Endodermal cell (in vitro differentiated cells): ENCODE measurements at regions not wholly inside any gene's neighbourhood (a gene's known extent, or its start where the extent isn't known, plus 50 kb on each side); places are given as distances from the start of the nearest gene placed in this dataset.

Source experiments
- DNase-seq: peaks from one replicate; pipeline ENCODE4 v3.0.0-alpha.2; 2017
- H3K27ac ChIP-seq: 2 replicates; pipeline ENCODE4 v1.5.1; 2013; ENCODE audit warnings: mild to moderate bottlenecking, low read depth, low read length, moderate library complexity
- H3K27me3 ChIP-seq: 2 replicates; pipeline ENCODE4 v1.6.1; 2013; ENCODE audit warnings: mild to moderate bottlenecking, low read length, moderate library complexity; ENCODE audit not compliant: insufficient read depth, control insufficient read depth, poor library complexity, severe bottlenecking
- H3K36me3 ChIP-seq: 2 replicates; pipeline ENCODE4 v1.7.0; 2013; ENCODE audit warnings: mild to moderate bottlenecking, low read length, moderate library complexity; ENCODE audit not compliant: control insufficient read depth, insufficient read depth
- H3K4me1 ChIP-seq: one replicate; pipeline ENCODE4 v1.7.0; 2013; ENCODE audit warnings: low read length; ENCODE audit not compliant: control insufficient read depth, insufficient read depth
- H3K4me3 ChIP-seq: 2 replicates; pipeline ENCODE4 v1.5.1; 2013; ENCODE audit warnings: mild to moderate bottlenecking, low read length, moderate library complexity
- H3K9ac ChIP-seq: 2 replicates; pipeline ENCODE4 v1.6.1; 2013; ENCODE audit warnings: mild to moderate bottlenecking, low read length, moderate library complexity; ENCODE audit not compliant: poor library complexity, severe bottlenecking; ENCODE audit errors: extremely low read depth
- H3K9me3 ChIP-seq: 2 replicates; pipeline ENCODE4 v1.6.1; 2013; ENCODE audit warnings: mild to moderate bottlenecking, low read length, moderate library complexity; ENCODE audit not compliant: control insufficient read depth
- H3K27ac Mint-ChIP-seq: 2 replicates; pipeline ENCODE4 v1.8.0; 2020; ENCODE audit warnings: mixed read lengths
- H3K27me3 Mint-ChIP-seq: 2 replicates; pipeline ENCODE4 v1.8.0; 2021; ENCODE audit warnings: mild to moderate bottlenecking, mixed read lengths; ENCODE audit not compliant: insufficient read depth
- H3K36me3 Mint-ChIP-seq: 2 replicates; pipeline ENCODE4 v1.8.0; 2020; ENCODE audit warnings: low read depth, mixed read lengths
- H3K4me1 Mint-ChIP-seq: 2 replicates; pipeline ENCODE4 v1.8.0; 2020; ENCODE audit warnings: mixed read lengths
- H3K4me3 Mint-ChIP-seq: 2 replicates; pipeline ENCODE4 v1.8.0; 2020; ENCODE audit warnings: mild to moderate bottlenecking, moderate library complexity, mixed read lengths
- H3K9me3 Mint-ChIP-seq: 2 replicates; pipeline ENCODE4 v1.8.0; 2020; ENCODE audit warnings: mild to moderate bottlenecking, mixed read lengths
- CTCF ChIP-seq: fragments of 200-600 bp; sonication (generic); conservative IDR thresholded peaks from 2 replicates; pipeline ENCODE4 v1.5.0; 2021; ENCODE audit warnings: antibody characterized with exemption, mild to moderate bottlenecking
- WGBS, 2 experiments: methylation state at CpG; one replicate each; pipeline versions ENCODE4 v1.1.5 to v1.1.7; 2013; ENCODE audit warnings: missing lambda C conversion rate in 2 of 2, mixed read lengths in 1 of 2; ENCODE audit not compliant: insufficient coverage in 1 of 2, insufficient read length in 1 of 2; 5-methylcytosine and 5-hydroxymethylcytosine counted together

- H3K4me1 ChIP-seq: no peaks in the 10 kb centered on the region
- no peaks in the 10 kb centered on the region for H3K36me3 Mint-ChIP-seq
- no peaks in the 10 kb centered on the region for H3K36me3 ChIP-seq
- DNase-seq: no peak
- H3K27ac ChIP-seq: no peak overlapping the region
- no peak overlapping the region for H3K4me3 Mint-ChIP-seq
- H3K9me3 ChIP-seq: no peaks in the 10 kb centered on the region
- no peak overlapping the region for H3K9ac ChIP-seq
- peaks cover 6% of the 10 kb centered on the region for H3K4me1 Mint-ChIP-seq
- no peak overlapping the region for H3K27ac Mint-ChIP-seq
- H3K9me3 Mint-ChIP-seq: no peaks in the 10 kb centered on the region
- no peak for TF ChIP-seq CTCF
- 80 to 100% methylated on average over 1 of the region's 1 CpG for WGBS, 2 experiments
- H3K27me3 Mint-ChIP-seq: no peaks in the 10 kb centered on the region
- H3K4me3 ChIP-seq: no peak overlapping the region
- H3K27me3 ChIP-seq: no peaks in the 10 kb centered on the region
Measured at GRCh38 chr9:75574569-75574968, 315.9 kb upstream of the PCSK5 start.

DNA sequence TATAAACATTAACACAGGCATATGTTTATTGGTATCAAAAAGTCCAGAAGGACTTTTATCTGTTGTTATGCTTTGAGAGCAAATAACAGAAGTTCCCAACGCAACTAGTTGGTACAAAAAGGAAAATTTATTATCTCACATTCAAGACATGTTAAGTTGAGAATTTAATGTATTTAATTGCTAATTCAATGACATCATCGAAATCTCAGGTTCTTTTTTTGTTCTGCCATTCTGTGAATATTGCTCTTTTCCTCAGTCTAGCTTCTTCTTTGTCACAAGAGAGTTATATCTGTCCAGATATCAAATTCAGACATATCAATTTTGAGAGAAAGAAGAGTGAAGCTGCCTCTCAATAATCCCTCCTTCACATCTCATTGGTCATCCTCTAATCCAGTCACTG, 307.6 kb upstream of the PCSK5 start:
- no peak overlapping the region for H3K4me3 ChIP-seq
- WGBS, 2 experiments: 92% methylated on average over 1 of the region's 2 CpGs; no CpG with 5 or more reads in 1 of the 2 experiments
- no peaks in the 10 kb centered on the region for H3K27me3 ChIP-seq
- Mint-ChIP-seq H3K27ac (no peak overlapping the region), H3K4me1 (no peaks in the 10 kb centered on the region), H3K9me3 (no peaks in the 10 kb centered on the region), H3K27me3 (no peaks in the 10 kb centered on the region), H3K36me3 (no peaks in the 10 kb centered on the region), H3K4me3 (no peak overlapping the region)
- no peak overlapping the region for H3K9ac ChIP-seq
- no peaks in the 10 kb centered on the region for H3K36me3 ChIP-seq
- no peak for DNase-seq
- H3K9me3 ChIP-seq: no peaks in the 10 kb centered on the region
- no peak for TF ChIP-seq CTCF
- no peak overlapping the region for H3K27ac ChIP-seq
- H3K4me1 ChIP-seq: no peaks in the 10 kb centered on the region

DNA sequence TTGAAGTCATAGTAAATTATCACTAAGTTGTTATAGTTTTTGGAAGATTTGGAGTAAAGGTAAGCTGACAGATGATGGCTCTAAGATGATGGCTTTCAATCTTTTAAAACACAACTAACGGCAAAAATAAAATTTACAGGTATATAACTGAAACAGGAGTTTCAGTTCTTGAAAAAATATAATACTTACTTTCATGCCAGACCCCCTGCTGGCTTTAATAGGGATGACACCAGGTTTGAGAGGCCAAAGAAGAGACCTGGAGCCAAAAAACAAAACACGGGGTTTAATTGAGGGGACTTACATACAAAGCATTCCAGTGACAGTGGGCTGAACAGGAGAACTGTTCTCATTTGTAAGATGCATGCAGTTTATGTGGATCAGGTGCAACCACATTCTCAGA, 301.7 kb upstream of the PCSK5 start:
- peak; percentile 41 for TF ChIP-seq CTCF
- H3K27me3 Mint-ChIP-seq: no peaks in the 10 kb centered on the region
- H3K9me3 Mint-ChIP-seq: no peaks in the 10 kb centered on the region
- H3K9me3 ChIP-seq: no peaks in the 10 kb centered on the region
- no peaks in the 10 kb centered on the region for H3K36me3 ChIP-seq
- H3K4me3 Mint-ChIP-seq: no peak overlapping the region
- no peaks in the 10 kb centered on the region for H3K4me1 ChIP-seq
- no peak overlapping the region for H3K9ac ChIP-seq
- H3K27me3 ChIP-seq: no peaks in the 10 kb centered on the region
- peaks cover 2% of the 10 kb centered on the region for H3K4me1 Mint-ChIP-seq
- H3K36me3 Mint-ChIP-seq: no peaks in the 10 kb centered on the region
- no peak overlapping the region for H3K27ac Mint-ChIP-seq
- H3K27ac ChIP-seq: no peak overlapping the region
- 95% methylated on average over 1 of the region's 2 CpGs; no CpG with 5 or more reads in 1 of the 2 experiments for WGBS, 2 experiments
- H3K4me3 ChIP-seq: no peak overlapping the region
- DNase-seq: no peak
